GM21825 (cell line): ENCODE measurements at regions not wholly inside any gene's neighbourhood (a gene's known extent, or its start where the extent isn't known, plus 50 kb on each side); places are given as distances from the start of the nearest gene placed in this dataset.

Source experiments
- ATAC-seq: cut with Tn5 transposase; IDR thresholded peaks from one replicate; pipeline ENCODE4 v1.9.1; 2021; ENCODE audit warnings: mild to moderate bottlenecking, moderate library complexity; ENCODE audit not compliant: unreplicated experiment

- ATAC-seq: no peak
Observed at GRCh38 chr4:74638689-74639088, 155.6 kb downstream of the BTC start.

- no peak for ATAC-seq
Observed at GRCh38 chr4:74640111-74640903, 154.0 kb downstream of the BTC start.

DNA sequence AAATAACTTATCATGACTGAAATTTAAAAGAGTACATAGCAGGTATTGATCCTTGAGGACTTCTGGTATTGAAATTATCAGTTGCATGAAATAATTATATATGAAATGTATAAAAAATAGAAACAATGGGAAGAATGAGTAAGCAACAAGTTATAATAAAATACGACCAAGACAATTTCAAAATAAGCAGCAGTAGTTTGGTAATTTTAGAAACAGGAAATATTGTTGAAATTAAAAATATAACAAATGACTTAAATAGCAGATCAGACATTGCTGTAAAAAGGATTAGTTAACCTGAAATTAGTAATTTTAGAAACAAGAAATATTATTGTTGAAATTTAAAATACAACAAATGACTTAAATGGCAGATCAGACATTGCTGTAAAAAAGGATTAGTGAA lies 152.3 kb downstream of the BTC start:
- no peak for ATAC-seq

DNA sequence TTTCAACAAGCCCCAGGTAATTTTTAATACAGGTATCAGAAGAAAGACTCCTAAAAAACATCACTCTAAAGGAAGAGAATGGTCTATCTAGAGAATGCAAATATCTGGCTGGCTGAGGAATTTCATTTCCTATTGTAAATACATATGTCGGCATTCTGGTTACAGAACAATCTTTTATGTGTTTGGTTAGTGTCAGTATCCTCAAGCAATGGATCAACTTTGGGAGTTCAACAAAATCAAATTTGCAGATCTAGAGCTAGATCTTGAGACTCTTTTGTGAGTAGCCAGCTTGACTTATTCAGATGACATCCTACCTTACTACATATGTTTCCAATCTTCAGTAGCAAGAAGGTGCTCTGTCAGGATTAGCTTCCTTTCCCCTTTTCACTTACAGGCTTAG lies 145.1 kb downstream of the BTC start:
- no peak for ATAC-seq

GRCh38 chr4:74651198-74651597 lies 143.1 kb downstream of the BTC start:
- ATAC-seq: no peak

GRCh38 chr4:74653331-74654229 lies 140.7 kb downstream of the BTC start:
- no peak for ATAC-seq

GRCh38 chr4:74654230-74654681 lies 140.1 kb downstream of the BTC start:
- no peak for ATAC-seq

GRCh38 chr4:74656596-74656995 lies 137.7 kb downstream of the BTC start:
- no peak for ATAC-seq

DNA sequence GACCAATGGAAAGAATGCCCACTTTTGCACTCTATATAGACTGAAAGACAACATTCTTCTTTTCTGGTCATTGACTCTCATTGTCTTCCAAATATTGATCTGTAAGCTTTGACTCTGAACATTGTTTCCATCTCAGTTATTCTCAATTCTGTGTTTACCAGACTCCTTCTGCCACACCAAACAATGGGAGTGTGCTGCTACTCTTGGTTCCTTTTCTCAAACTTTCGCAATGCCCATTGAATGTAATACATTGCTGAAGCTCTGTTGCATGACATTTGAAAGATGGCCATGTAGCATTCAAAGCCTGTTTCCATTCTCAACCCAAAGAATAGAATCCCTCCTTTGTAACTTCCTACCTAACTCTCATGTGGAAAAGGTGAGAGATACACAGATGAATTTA lies 136.2 kb downstream of the BTC start:
- no peak for ATAC-seq

- no peak for ATAC-seq
Observed at GRCh38 chr4:74659576-74660411, 134.5 kb downstream of the BTC start.

GRCh38 chr4:74660866-74661265 lies 133.5 kb downstream of the BTC start:
- no peak for ATAC-seq

DNA sequence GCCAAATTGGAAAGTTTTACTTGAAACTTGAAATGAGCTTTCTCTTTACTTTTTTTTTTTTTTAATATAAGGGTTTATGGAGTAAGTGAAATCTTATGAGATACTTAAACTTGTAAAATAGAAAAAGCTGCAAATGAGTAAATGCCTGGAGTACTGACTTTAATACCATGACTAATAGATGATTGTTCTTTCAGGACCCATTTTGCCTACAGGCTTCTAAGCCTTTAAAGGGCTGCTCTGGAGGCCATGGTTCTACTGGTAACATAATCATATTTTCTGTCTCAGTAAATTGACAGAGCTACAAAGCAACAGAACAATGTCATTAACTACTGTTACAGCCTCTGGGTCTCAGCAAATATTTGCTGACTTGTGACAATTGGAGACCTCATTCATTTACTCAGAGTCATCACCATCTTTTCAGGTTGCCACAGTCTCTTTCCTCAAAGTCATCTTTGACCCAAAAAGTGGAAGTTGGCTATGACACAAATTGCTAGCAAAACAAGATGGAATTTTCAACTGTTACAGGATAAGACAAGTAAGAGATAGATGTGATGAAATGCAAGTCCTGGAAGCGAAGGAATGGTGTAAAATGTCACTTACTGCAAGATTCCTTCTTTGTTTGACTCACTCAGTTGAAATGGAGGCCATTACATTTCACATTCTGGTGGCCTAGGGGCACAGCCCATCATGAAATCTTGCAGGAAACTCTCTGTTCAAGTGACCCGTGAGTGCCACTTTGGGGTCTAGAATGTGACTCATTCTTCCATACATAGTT lies 132.7 kb downstream of the BTC start:
- no peak for ATAC-seq

- no peak for ATAC-seq
Observed at GRCh38 chr4:74663631-74664030, 130.7 kb downstream of the BTC start.

- no peak for ATAC-seq
Observed at GRCh38 chr4:74665346-74665745, 129.0 kb downstream of the BTC start.

DNA sequence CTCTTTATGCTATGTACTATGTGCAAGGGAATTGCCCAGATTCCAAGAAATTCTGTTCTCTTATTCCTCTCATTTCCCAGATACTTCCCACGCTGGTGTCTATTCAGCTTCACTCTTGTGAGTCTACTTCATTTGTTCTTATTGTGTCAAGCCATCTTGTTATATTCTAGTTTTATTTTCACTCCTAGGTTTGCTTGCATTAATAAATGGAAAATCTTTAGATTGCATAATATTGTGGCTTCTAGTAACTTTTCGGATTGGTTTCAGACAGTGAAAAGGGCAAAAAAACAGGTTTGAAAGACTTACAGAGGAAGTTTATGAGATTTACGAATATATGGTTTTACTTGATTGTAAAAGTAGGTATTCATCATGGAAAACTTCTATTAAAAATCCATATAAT lies 128.4 kb downstream of the BTC start:
- no peak for ATAC-seq

DNA sequence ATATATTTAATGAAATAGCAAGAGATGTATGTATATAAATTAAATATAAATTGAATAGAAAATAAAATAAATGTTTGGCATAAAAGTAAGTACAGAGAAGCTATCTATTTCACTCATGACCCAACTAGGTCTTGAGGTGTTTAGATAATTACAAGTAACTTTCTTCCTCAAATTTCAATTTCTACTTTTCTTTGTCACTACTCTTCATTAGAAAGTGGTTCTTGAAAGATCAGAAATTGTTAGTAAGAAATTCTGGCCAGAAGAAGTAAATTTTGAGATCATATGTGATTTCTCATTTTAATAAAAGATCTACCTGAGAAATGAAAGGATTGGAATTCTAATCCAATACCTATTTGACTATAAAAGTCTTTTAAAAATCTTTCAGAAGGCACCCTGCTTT lies 126.9 kb downstream of the BTC start:
- no peak for ATAC-seq

DNA sequence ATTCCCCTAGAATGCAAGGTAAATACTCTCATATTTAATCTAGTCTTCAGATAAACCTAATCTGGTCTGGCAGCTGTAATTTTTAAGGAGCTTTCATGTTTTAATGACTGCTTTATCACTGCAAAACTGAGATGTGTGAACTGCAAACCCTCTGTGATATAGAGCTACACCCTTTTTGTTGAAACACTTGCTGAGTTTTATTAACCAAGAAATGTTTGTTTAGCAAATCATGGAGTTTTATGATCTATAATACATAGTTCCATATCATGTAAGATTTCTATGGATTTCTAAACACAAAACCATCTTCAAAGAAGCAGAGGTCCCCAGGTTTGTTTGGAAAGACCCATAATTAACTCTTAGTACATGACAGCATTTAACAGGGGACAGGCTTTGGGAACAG lies 126.4 kb downstream of the BTC start:
- no peak for ATAC-seq

DNA sequence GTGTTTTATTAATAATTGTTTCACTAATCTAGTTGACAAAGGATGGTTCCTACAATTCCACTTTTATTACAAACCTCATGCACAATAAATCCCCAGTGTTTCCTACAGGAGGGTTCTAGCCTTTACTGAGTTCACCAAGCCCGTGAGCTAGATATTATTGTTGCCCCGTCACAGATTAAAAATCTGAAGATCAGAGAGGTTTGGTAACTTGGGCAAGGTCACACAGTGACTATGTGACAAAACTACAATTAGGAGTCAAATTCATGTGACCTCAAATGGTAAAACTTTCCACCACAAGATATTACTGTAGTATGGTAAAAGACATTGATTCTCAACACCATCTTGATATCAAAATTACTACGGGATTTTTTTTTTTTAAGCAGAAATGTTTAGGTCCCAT lies 124.6 kb downstream of the BTC start:
- no peak for ATAC-seq

DNA sequence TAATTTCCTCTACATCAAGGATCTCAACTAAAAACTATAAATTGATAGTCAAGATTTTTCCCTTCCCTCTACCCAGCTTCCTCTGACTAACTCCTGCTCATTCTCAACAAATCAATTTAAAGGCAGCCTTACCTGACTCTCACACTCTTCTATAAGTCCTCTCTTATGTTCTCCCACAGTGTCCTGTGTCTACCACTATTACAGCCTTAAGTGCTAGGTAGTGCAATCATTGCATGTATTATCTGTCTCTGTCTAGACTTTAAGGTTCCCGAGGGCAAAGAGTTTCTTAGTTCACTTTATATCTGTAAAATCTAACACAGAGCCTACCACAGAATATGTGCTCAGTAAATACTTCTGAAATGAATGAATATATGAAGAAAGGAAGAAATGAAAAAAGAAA lies 123.7 kb downstream of the BTC start:
- no peak for ATAC-seq

- ATAC-seq: no peak
Observed at GRCh38 chr4:74671080-74671698, 123.1 kb downstream of the BTC start.
